Skeletal muscle satellite cell (primary cell): ENCODE measurements at regions not wholly inside any gene's neighbourhood (a gene's known extent, or its start where the extent isn't known, plus 50 kb on each side); places are given as distances from the start of the nearest gene placed in this dataset.

Experiments used
- H3K27me3 ChIP-seq: 2 replicates; pipeline ENCODE4 v1.7.0; 2013; ENCODE audit warnings: low read length; ENCODE audit not compliant: control insufficient read depth, insufficient read depth
- H3K36me3 ChIP-seq: 2 replicates; pipeline ENCODE4 v1.7.0; 2013; ENCODE audit warnings: mild to moderate bottlenecking, control low read depth, low read length; ENCODE audit not compliant: insufficient read depth
- H3K4me1 ChIP-seq: 2 replicates; pipeline ENCODE4 v1.7.0; 2013; ENCODE audit warnings: low read length; ENCODE audit not compliant: control insufficient read depth, insufficient read depth
- H3K4me2 ChIP-seq: 2 replicates; pipeline ENCODE4 v1.7.0; 2013; ENCODE audit warnings: mild to moderate bottlenecking, low read length
- H3K4me3 ChIP-seq: 2 replicates; pipeline ENCODE4 v1.7.0; 2013; ENCODE audit warnings: low read length
- H3K9ac ChIP-seq: 2 replicates; pipeline ENCODE4 v1.7.0; 2013; ENCODE audit warnings: mild to moderate bottlenecking, low read depth, low read length, moderate library complexity
- H3K9me3 ChIP-seq: replicated peaks from 2 replicates; pipeline ENCODE4 v1.7.0; 2013; ENCODE audit warnings: mild to moderate bottlenecking, control low read depth, low read length

GRCh38 chr16:61549327-61549726, 486.9 kb downstream of the CDH8 start:
- H3K9ac ChIP-seq, result no peak overlapping the region

GRCh38 chr16:61547626-61548025, 488.6 kb downstream of the CDH8 start:
- no peak overlapping the region for H3K9ac ChIP-seq
- H3K4me3 ChIP-seq, result no peak overlapping the region
- no peaks in the 10 kb centered on the region for H3K27me3 ChIP-seq
- H3K4me1 ChIP-seq, result no peaks in the 10 kb centered on the region
- no peaks in the 10 kb centered on the region for H3K36me3 ChIP-seq
- peaks cover 4% of the 10 kb centered on the region for H3K9me3 ChIP-seq
- no peak overlapping the region for H3K4me2 ChIP-seq

More at GRCh38 chr16:61549327-61549726, 486.9 kb downstream of the CDH8 start:
- no peak overlapping the region for H3K4me2 ChIP-seq
- H3K4me3 ChIP-seq, result no peak overlapping the region
- no peaks in the 10 kb centered on the region for H3K27me3 ChIP-seq
- peaks cover 5% of the 10 kb centered on the region for H3K9me3 ChIP-seq
- no peaks in the 10 kb centered on the region for H3K4me1 ChIP-seq
- no peaks in the 10 kb centered on the region for H3K36me3 ChIP-seq

GRCh38 chr16:61544165-61544564, 492.1 kb downstream of the CDH8 start:
- H3K9me3 ChIP-seq, result no peaks in the 10 kb centered on the region
- no peak overlapping the region for H3K4me2 ChIP-seq
- H3K4me3 ChIP-seq, result no peak overlapping the region
- H3K36me3 ChIP-seq, result no peaks in the 10 kb centered on the region
- no peaks in the 10 kb centered on the region for H3K4me1 ChIP-seq
- H3K9ac ChIP-seq, result no peak overlapping the region
- no peaks in the 10 kb centered on the region for H3K27me3 ChIP-seq

GRCh38 chr16:61540216-61540615, 496.0 kb downstream of the CDH8 start:
- no peak overlapping the region for H3K4me2 ChIP-seq
- H3K27me3 ChIP-seq, result no peaks in the 10 kb centered on the region
- H3K9me3 ChIP-seq, result no peaks in the 10 kb centered on the region
- H3K4me1 ChIP-seq, result no peaks in the 10 kb centered on the region
- no peaks in the 10 kb centered on the region for H3K36me3 ChIP-seq
- no peak overlapping the region for H3K9ac ChIP-seq
- H3K4me3 ChIP-seq, result no peak overlapping the region

- Histone ChIP-seq H3K4me1 (no peaks in the 10 kb centered on the region), H3K4me2 (no peak overlapping the region), H3K9ac (no peak overlapping the region), H3K9me3 (peaks cover 7% of the 10 kb centered on the region), H3K36me3 (no peaks in the 10 kb centered on the region), H3K27me3 (no peaks in the 10 kb centered on the region), H3K4me3 (no peak overlapping the region)
These were observed 505.5 kb downstream of the CDH8 start for GRCh38 chr16:61530697-61531096.

GRCh38 chr16:61500851-61501250, 535.4 kb downstream of the CDH8 start:
- no peak overlapping the region for H3K4me2 ChIP-seq
- H3K27me3 ChIP-seq, result no peaks in the 10 kb centered on the region
- H3K4me1 ChIP-seq, result no peaks in the 10 kb centered on the region
- no peaks in the 10 kb centered on the region for H3K9me3 ChIP-seq
- H3K4me3 ChIP-seq, result no peak overlapping the region
- H3K9ac ChIP-seq, result no peak overlapping the region
- H3K36me3 ChIP-seq, result no peaks in the 10 kb centered on the region

GRCh38 chr16:61480250-61480649, 556.0 kb downstream of the CDH8 start:
- no peaks in the 10 kb centered on the region for H3K36me3 ChIP-seq
- no peak overlapping the region for H3K9ac ChIP-seq
- H3K27me3 ChIP-seq, result no peaks in the 10 kb centered on the region
- no peaks in the 10 kb centered on the region for H3K4me1 ChIP-seq
- H3K4me3 ChIP-seq, result no peak overlapping the region
- no peaks in the 10 kb centered on the region for H3K9me3 ChIP-seq
- H3K4me2 ChIP-seq, result no peak overlapping the region

GRCh38 chr16:61471737-61472136, 564.5 kb downstream of the CDH8 start:
- Histone ChIP-seq H3K9ac (no peak overlapping the region), H3K4me1 (no peaks in the 10 kb centered on the region), H3K4me2 (no peak overlapping the region), H3K4me3 (no peak overlapping the region), H3K36me3 (no peaks in the 10 kb centered on the region), H3K27me3 (no peaks in the 10 kb centered on the region), H3K9me3 (peaks cover 10% of the 10 kb centered on the region)

- H3K9ac ChIP-seq, result no peak overlapping the region
- H3K36me3 ChIP-seq, result no peaks in the 10 kb centered on the region
- H3K4me3 ChIP-seq, result no peak overlapping the region
- H3K4me2 ChIP-seq, result no peak overlapping the region
- H3K9me3 ChIP-seq, result peaks cover 10% of the 10 kb centered on the region
- H3K27me3 ChIP-seq, result no peaks in the 10 kb centered on the region
- no peaks in the 10 kb centered on the region for H3K4me1 ChIP-seq
These were observed 565.2 kb downstream of the CDH8 start for GRCh38 chr16:61471023-61471422.

GRCh38 chr16:61465285-61465684, 571.0 kb downstream of the CDH8 start:
- Histone ChIP-seq H3K4me1 (no peaks in the 10 kb centered on the region), H3K9me3 (peaks cover 5% of the 10 kb centered on the region), H3K9ac (no peak overlapping the region), H3K4me3 (no peak overlapping the region), H3K4me2 (no peak overlapping the region), H3K27me3 (no peaks in the 10 kb centered on the region), H3K36me3 (no peaks in the 10 kb centered on the region)

GRCh38 chr16:61460020-61460419, 576.2 kb downstream of the CDH8 start:
- no peak overlapping the region for H3K4me3 ChIP-seq
- H3K4me1 ChIP-seq, result no peaks in the 10 kb centered on the region
- no peak overlapping the region for H3K4me2 ChIP-seq
- H3K27me3 ChIP-seq, result no peaks in the 10 kb centered on the region
- H3K9me3 ChIP-seq, result no peaks in the 10 kb centered on the region
- H3K36me3 ChIP-seq, result no peaks in the 10 kb centered on the region
- H3K9ac ChIP-seq, result no peak overlapping the region

- Histone ChIP-seq H3K9me3 (peaks cover 3% of the 10 kb centered on the region), H3K36me3 (no peaks in the 10 kb centered on the region), H3K4me2 (no peak overlapping the region), H3K27me3 (no peaks in the 10 kb centered on the region), H3K4me1 (no peaks in the 10 kb centered on the region), H3K9ac (no peak overlapping the region), H3K4me3 (no peak overlapping the region)
These were observed 600.9 kb downstream of the CDH8 start for GRCh38 chr16:61435346-61435745.
